ENCODE measurements at regions not wholly inside any gene's neighbourhood (a gene's known extent, or its start where the extent isn't known, plus 50 kb on each side); places are given as distances from the start of the nearest gene placed in this dataset.

DNA sequence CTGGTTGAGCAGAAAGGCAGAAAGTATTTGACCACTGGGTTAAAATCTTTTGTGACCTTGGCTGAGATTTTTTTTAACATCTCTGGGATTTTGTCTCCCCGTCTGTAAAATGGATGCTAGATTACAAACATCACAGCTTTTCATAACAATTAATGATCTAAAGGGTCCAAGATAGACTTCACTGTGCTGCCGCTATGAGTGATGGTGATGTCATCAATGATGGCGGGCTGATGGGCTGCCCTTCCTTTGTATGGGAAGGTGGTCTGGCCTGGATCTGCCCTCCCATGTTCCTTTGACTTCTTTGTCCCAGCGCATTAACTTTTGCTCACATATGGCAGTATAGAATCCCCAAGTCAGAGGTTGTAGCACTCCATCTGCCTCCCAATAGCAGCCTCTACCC is 116.7 kb downstream of the IRX5 start:
- DNase-seq (no peak), ATAC-seq (no peak)
- TF ChIP-seq, protein P1, sequence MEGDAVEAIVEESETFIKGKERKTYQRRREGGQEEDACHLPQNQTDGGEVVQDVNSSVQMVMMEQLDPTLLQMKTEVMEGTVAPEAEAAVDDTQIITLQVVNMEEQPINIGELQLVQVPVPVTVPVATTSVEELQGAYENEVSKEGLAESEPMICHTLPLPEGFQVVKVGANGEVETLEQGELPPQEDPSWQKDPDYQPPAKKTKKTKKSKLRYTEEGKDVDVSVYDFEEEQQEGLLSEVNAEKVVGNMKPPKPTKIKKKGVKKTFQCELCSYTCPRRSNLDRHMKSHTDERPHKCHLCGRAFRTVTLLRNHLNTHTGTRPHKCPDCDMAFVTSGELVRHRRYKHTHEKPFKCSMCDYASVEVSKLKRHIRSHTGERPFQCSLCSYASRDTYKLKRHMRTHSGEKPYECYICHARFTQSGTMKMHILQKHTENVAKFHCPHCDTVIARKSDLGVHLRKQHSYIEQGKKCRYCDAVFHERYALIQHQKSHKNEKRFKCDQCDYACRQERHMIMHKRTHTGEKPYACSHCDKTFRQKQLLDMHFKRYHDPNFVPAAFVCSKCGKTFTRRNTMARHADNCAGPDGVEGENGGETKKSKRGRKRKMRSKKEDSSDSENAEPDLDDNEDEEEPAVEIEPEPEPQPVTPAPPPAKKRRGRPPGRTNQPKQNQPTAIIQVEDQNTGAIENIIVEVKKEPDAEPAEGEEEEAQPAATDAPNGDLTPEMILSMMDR (IDR thresholded peaks at IDR 0.05): no peak
- CTCF ChIA-PET: no interaction called here
- no peaks in the 10 kb centered on the region for H3K9me3 Mint-ChIP-seq
- H3K36me3 Mint-ChIP-seq (ENCODE audit: low read depth): no peaks in the 10 kb centered on the region
- H3K4me1 Mint-ChIP-seq (ENCODE audit: low read depth): no peaks in the 10 kb centered on the region
- no peak overlapping the region for H3K27ac Mint-ChIP-seq
- peaks cover 2% of the 10 kb centered on the region for H3K27me3 Mint-ChIP-seq
- no peak overlapping the region for H3K4me3 Mint-ChIP-seq
- POLR2A ChIA-PET: no interaction called here
- intact Hi-C loops (cut with micrococcal nuclease): no loop called here

DNA sequence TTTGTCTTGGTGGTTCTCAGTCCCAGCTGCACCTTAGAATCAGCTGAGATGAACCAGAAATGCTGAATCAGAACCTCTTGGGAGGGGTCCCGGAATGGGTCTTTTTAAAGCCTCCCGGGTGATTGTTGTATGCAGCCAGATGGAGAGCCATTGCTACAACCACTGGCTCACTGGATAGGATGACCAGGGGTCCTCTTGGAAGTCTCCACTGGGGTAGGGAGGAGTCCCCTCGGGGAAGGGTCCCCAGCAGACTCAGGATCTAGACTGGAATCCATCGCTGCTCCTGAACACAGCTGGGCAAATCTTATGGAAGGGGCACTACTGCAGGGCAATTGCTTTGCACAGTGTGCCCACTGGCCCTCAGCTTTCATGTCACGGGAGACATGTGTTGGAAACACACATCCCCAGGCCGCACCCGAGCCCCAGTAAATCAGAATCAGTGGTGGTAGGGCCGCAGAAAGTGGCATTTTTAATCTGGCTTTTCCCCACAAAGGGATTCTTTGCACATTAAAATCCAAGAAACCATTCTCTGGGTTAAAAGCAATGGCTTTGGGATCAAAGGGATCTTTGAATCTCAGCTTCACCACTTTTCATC is 117.3 kb downstream of the IRX5 start:
- TF ChIP-seq, protein P1 (IDR thresholded peaks at IDR 0.05): no peak
- Mint-ChIP-seq H3K4me1 (ENCODE audit: low read depth) (no peaks in the 10 kb centered on the region), H3K36me3 (ENCODE audit: low read depth) (no peaks in the 10 kb centered on the region), H3K9me3 (no peaks in the 10 kb centered on the region), H3K27ac (no peak overlapping the region), H3K4me3 (no peak overlapping the region), H3K27me3 (peaks cover 2% of the 10 kb centered on the region)
- intact Hi-C loops (cut with micrococcal nuclease): no loop called here
- ATAC-seq (no peak), DNase-seq (no peak)
- ChIA-PET CTCF (no interaction called here), POLR2A (no interaction called here)

DNA sequence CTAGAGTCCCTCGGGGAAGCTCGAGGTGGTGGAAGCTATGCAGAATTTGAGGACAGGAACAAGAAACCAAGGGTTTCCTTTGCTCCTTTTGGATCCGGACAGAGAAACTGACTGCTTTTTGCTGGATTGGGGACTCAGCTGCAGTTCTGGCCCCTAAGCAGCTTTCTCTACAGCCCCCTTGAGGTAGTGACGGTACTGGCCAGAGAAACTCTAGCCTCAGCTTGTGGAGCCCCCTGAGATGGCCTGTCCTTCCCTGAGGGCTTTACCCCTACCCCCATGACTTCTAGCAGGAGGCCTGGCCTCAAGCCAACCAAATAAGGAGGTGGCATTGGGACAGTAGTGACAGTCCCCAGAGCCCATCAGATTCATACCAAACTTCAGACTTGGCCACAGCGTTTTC is 118.1 kb downstream of the IRX5 start:
- no peaks in the 10 kb centered on the region for H3K9me3 Mint-ChIP-seq

DNA sequence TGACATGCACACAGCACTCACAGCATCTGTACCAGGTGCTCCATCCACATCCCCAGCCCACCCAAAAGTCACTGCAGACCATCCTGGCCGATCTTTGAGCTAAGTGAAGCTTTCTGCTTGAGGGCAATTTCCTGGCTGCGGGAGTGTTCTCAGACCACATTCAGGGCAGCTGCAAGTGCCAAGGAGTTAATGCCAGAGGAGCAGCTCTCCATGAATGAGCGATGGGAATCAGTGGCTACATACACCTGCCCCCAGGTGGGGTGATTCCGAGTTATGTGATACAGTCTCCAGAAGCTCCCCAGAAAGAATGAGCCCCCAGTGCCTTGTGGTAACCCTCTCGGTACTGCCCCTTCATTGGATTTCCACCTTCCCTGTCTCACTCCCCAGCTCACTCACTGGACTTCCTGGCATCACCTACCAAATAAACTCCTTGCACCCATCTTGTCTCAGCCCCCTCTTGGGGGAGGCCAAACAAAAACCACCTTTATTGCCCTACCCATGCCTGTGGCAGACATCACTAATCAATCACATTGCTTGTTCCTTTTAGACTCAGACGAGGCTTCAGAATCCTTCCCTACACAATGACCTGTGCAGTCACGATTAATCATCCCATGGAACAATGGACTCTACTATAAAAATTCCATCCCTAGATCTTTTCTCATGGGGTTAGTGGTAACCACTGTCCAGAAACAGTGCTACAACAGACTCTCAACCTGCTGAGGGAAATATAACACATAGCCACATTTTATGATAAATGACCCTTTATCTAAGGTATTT is 121.1 kb downstream of the IRX5 start:
- TF ChIP-seq, protein P1 (IDR thresholded peaks at IDR 0.05): no peak
- no peaks in the 10 kb centered on the region for H3K36me3 Mint-ChIP-seq (ENCODE audit: low read depth)
- H3K4me1 Mint-ChIP-seq (ENCODE audit: low read depth): no peaks in the 10 kb centered on the region
- H3K27me3 Mint-ChIP-seq: peaks cover 13% of the 10 kb centered on the region
- H3K4me3 Mint-ChIP-seq: no peak overlapping the region
- ATAC-seq (no peak), DNase-seq (no peak)
- ChIA-PET CTCF (no interaction called here), POLR2A (no interaction called here)
- no peak overlapping the region for H3K27ac Mint-ChIP-seq
- intact Hi-C loops (cut with micrococcal nuclease): no loop called here
- no peaks in the 10 kb centered on the region for H3K9me3 Mint-ChIP-seq

More for the DNA sequence above, 118.1 kb downstream of the IRX5 start:
- DNase-seq (no peak), ATAC-seq (no peak)
- Mint-ChIP-seq H3K36me3 (ENCODE audit: low read depth) (no peaks in the 10 kb centered on the region), H3K4me3 (no peak overlapping the region), H3K27me3 (peaks cover 3% of the 10 kb centered on the region), H3K27ac (no peak overlapping the region), H3K4me1 (ENCODE audit: low read depth) (no peaks in the 10 kb centered on the region)
- ChIA-PET CTCF (no interaction called here), POLR2A (no interaction called here)
- TF ChIP-seq, protein P1 (IDR thresholded peaks at IDR 0.05): no peak
- intact Hi-C loops (cut with micrococcal nuclease): no loop called here

DNA sequence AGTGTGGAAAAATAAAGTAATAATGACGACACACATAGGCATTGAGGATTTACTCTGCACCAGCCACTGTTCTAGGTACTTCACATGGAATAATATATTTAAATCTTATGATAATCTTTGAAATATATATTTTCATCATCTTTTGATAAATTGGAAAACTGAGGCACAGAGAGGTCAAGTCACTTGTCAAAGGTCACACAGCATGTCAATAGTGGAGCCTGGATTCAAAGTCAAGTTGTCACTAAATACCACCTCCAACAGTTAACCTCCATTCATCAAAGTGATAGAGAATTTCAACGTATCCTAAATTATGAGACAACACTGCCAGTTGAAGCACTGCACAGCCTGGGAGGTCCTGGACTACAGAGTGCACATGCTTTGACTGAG is 121.7 kb downstream of the IRX5 start:
- Mint-ChIP-seq H3K27ac (no peak overlapping the region), H3K36me3 (ENCODE audit: low read depth) (no peaks in the 10 kb centered on the region), H3K27me3 (peaks cover 19% of the 10 kb centered on the region), H3K4me1 (ENCODE audit: low read depth) (peaks cover 3% of the 10 kb centered on the region), H3K4me3 (no peak overlapping the region), H3K9me3 (no peaks in the 10 kb centered on the region)
- intact Hi-C loops (cut with micrococcal nuclease): no loop called here
- no peak for DNase-seq
- no peak for ATAC-seq
- ChIA-PET POLR2A (no interaction called here), CTCF (no interaction called here)
- TF ChIP-seq, protein P1 (IDR thresholded peaks at IDR 0.05): no peak

Data from activated CD8-positive, alpha-beta T cell treated with anti-CD3 and anti-CD28 coated beads for 36 hours (primary cell).